LHCN-M2 (cell line): ENCODE measurements at regions not wholly inside any gene's neighbourhood (a gene's known extent, or its start where the extent isn't known, plus 50 kb on each side); places are given as distances from the start of the nearest gene placed in this dataset.
"Not testable (repeated sequence)": the region's sequence is repeated elsewhere in the genome, so short reads cannot be mapped to it uniquely, and the experiment has no call there.

ENCODE experiments used
- DNase-seq: peaks from one replicate; pipeline ENCODE4 v3.0.0-alpha.2; 2012; ENCODE audit warnings: low read depth

DNA sequence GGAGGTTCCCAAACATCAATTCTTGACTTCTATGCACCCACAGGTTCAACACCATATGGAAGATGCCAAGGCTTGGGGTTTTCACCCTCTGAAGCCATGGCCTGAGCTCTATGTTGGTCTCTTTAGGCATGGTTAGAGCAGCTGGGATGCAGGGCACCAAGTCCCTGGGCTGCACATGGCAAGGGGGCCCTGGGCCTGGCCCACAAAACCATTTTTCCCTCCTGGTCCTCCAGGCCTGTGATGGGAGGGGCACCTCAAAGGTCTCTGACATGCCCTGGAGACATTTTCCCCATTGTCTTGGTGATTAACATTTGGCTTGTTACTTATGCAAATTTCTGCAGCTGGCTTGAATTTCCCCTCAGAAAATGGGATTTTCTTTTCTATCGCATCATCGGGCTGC, 480.5 kb upstream of the IRAK1BP1 start:
- not testable (repeated sequence) for DNase-seq

DNA sequence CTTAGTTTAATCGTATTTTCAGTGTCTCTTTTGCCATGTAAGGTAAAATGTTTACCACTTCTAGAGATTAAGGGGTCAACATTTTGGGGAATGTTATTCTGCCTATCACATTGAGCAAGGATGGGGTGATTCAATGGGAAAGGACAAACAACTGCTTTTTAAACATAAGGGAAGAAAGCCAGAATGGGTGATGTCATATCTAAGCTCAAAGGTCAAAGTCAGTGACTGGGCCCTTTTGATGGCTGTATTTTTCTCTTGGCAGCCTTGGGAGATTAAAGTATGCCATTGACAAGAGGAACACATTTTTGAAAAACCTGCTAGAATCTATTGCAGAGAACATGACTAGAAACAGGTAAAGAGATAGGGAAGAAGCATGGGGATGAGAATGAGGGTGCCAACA, 477.3 kb upstream of the IRAK1BP1 start:
- DNase-seq: peak; percentile 6

DNA sequence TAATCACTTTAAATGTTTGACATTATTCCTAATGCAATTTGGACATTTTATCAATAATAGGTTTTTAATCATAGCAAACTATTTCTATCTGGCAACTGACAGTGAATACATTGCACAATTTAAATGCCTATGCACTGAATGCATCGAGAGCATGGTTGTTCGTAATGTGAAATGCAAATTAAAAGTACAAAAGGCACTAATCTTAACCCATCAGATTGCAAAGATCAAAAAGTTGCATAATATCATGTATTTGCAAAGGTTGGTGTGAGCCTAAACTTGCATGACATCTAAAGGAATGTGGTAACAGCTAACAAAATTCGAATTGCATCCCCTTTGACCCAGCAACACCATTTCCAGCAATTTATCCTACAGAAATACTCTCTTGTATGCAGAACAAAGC, 469.9 kb upstream of the IRAK1BP1 start:
- no peak for DNase-seq

DNA sequence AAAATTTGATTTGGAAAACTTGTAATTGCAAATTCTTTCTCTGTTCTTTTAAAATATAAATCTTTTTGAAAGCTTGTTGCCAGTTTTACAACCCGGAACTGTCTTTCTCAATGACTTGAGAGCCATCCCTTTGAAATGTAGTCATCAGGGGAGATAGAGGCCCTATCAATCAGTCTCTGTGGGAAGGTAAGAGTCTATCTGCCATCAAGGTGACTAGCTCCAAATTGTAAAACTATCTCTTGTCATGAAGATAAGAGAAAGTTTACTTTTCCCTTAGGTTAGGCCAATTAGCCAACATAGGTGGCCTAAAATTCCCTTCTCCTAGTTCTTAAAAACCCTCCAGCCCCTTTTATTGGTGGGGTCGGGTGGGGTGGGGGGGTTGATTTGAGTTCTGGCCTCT, 469.1 kb upstream of the IRAK1BP1 start:
- DNase-seq: no peak

DNA sequence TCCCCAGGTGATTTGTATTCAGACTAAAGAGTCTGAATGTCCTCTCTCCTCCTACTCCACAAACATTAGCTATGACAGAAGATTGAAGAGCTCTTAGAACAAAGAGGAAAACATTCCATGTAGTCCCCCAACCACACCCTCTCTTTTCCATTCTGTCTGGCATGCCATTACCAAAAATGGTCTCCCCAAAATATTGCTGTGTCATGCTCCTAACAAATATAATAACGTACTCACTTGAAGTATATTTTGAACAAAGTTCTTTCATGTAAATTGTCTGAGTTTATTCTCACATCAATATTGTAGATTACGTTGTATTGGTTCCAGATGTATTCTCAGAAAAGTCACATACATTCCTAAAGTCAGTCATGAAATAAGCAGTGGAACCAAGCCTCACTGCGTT, 467.3 kb upstream of the IRAK1BP1 start:
- DNase-seq: no peak

DNA sequence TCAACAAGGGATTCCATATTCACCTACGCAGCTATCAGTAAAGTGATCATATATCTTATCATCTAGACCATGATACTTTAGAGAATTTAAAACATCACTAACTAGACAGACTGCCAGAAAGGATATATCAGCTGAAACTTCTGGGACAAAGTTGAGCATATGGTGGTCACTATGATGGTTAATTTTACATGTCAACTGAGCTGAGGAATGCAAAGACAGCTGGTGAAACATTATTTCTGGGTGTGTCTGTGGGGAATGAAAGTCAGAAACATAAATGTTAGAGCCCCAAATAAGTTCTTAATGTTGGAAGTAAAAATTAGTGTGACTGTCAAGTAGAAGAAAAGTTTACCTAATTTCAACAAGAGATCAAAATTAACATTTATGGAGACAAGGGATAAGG, 440.0 kb upstream of the IRAK1BP1 start:
- DNase-seq: peak; percentile 71

DNA sequence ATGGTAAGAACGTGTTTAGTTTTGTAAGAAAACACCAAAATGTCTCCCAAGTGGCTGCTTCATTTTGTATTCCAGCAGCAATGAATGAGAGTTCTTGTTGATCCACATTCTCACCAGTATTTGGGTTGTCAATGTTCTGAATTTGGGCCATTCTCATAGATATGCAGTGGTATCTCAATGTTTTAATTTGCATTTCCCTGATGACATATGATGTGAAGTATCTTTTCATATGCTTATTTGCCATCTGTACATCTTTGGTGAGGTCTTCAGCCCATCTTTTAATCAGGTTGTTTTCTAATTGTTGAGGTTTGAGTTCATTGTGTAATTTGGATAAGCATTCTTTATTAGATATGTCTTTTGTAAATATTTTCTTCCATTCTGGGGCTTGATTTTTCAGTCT, 436.8 kb upstream of the IRAK1BP1 start:
- DNase-seq: no peak

DNA sequence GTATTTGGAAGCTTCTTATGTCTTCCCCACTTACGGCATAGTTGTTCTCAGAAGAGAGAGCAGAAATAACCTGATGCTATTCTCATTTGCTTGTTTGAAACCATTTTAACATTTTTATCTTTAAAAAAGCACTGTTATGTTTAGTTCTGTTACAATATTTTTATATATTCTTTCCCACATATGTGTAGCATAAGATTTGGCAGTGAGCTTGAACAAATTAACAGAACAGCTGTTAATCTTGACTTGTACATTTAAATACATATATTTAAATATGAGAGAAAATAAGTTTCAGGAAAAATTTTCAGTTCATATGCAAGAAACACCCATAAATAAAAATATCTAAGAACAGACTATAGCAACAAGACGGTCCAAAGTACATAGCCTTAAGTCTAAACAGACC, 431.7 kb upstream of the IRAK1BP1 start:
- no peak for DNase-seq

DNA sequence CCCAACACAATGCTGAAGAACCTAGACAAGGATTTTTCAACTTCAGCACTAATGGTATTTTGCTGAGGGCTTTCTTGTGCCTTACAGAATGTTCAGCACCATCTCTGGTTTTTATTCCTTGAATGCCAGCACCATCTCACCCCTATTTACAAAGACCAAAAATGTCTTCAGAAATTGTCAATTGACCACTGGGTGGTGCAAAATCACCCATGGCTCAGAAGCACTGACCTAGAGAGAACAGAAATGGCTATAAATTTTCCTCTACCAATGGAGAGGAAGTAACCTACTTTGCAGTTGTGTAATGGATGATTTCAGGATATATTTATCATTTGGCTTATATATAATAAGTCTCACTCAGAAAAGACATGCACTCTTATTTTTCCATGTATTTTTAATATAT, 431.0 kb upstream of the IRAK1BP1 start:
- DNase-seq: peak; percentile 46

DNA sequence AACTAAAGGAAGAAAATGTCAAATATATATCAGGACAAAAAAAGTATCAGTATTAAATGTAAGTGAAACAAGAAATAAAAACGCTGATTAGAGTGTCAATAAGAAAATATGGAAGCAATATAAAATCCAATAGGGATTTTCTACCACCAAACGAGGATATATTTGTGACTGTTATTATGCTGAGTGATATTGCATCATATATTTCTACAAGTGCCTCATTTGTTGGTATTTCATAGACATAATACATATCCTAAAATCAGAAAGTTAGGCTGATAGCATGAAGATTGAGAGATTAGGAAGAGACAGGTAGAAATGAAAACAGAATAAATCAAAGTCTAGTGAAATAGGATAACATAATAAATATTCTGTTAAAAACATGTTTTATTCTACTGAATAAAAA, 429.2 kb upstream of the IRAK1BP1 start:
- no peak for DNase-seq

DNA sequence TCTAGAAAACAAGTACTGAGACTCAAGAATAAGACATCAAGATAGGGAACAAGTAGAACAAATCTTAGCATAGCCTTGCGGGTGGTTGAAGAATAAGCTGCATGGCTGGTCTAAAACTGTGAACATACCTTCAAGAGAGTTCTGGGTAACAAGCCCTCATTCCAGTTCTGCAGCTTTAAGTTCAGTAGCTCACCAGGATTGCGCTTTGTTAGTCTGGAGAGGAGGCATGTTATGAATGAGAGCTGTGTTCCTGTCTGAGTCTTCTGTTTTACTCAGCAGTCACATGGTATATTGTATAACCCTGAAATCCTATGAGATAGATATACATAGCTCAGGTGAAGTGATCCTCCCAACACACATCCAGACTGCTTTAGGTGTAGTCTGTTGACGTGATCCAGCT, 406.6 kb upstream of the IRAK1BP1 start:
- DNase-seq: no peak

DNA sequence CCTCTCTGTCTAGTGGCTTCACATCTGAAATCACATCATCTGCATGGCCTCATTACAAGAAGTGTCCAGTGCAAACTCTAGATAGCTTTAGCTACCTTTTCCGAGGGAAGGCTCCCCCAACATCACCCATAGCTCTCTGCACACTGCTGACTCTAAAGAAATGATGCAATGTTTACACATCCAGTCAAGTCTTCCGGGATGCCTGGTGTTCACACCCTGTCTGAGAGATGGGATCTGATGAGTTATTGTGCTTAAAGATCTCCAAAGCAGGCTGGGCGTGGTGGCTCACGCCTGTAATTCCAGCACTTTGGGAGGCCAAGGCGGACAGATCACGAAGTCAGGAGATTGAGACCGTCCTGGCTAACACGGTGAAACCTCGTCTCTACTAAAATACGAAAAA, 404.6 kb upstream of the IRAK1BP1 start:
- DNase-seq: no peak

DNA sequence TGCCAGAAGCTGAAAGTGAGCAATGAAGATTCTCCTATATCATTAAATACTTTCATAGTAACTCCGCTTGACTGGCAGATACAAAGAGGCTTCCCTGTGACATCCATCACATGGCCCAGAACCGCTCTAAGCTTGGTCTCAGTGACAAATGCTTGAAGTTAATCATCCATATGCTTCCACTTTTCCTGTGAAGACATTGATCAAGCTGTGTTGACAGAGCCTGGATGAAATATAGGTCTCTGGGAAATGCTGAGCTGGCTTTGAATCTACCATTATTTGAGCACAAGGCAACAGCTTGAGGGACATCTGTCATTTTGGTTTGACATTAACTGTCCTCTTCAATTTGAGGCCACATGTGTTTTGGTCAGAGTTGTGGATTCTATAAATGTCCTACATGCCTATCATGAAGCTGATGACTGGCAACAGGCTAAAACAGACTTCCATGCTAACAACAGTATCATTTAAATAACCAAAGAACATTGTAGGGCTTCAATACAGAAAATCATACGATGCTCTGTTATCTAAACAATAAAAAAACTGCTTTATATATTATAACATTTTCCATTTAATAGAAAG, 402.2 kb upstream of the IRAK1BP1 start:
- DNase-seq: no peak

DNA sequence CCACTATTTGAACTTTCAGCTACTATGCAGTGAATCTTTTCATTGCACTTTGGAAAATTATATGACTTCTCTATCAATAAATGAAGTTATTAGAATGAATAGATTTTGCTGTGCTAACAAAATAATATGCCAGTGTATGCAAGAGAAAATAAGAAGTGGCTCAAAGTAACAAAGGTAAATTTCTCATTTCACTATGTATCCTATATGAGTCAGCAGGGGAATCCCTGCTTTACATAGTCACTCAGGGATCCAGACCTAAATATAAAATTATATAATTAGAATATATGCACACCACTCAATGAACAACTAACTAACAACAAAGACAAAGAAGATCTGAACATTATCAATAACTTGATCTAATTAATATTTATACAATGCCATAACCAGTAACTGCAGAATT, 390.8 kb upstream of the IRAK1BP1 start:
- no peak for DNase-seq

DNA sequence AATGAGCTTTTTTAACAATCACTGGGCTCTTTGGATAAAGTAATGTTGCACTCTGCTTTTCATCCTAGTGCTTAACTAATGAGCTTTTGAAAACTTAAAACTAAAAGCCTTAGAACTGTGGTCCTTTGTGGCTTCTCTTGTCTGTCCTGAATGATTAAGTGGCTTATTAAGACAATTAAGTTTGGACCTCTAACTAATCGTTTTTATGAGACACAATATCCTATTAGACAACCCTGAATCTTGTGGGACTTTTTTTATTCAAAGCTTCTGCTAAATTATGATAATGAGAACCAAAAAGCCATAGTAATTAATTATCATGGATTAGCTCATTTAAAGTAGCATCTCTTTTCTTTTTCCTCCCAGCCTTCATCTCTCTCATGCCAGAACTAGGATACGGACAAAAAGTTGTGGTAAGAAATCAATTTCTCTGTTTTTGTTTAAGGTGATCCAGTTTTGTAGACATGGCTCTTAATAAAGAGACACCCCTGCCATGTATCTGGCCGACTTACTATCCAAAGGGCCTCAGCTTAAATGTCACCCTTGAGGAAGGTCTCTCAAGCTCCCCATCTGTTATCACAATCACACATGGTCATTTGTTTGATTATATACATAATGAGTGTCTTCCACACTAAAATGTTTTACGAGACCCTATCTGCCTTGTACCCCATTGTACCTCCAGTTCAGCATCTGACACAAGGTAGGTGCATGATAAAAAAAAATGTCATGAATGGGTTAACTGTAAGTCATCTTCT, 384.4 kb upstream of the IRAK1BP1 start:
- no peak for DNase-seq

DNA sequence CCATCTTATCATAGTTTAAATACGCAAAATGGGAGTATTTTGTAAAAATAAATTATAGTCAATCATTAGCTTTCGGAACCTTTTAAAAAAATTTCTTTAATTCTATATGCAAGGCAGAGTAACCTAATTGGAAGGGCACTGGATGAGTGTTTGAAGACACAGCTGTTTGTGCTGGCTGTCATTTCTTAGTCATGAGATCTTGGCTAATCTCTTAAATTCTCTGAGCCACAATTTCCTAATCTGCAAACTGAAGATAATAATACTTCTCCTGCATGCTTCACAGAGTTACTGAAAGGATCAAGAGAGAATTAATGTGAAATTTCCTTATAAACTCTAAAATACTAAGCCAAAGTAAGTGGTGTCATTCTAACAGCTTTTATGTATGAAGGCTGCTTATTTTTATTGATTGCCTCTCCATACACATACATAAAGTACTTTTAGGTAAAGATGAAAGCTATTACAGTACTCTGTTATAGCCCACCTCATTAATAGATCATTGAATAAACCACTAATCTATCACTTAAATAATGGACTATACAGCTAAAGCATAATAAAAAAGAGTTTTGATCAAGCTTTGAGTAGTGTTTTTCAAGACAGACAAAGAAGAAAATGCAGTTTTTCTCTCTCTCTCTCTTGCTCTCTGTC, 383.7 kb upstream of the IRAK1BP1 start:
- DNase-seq: peak; percentile 73

DNA sequence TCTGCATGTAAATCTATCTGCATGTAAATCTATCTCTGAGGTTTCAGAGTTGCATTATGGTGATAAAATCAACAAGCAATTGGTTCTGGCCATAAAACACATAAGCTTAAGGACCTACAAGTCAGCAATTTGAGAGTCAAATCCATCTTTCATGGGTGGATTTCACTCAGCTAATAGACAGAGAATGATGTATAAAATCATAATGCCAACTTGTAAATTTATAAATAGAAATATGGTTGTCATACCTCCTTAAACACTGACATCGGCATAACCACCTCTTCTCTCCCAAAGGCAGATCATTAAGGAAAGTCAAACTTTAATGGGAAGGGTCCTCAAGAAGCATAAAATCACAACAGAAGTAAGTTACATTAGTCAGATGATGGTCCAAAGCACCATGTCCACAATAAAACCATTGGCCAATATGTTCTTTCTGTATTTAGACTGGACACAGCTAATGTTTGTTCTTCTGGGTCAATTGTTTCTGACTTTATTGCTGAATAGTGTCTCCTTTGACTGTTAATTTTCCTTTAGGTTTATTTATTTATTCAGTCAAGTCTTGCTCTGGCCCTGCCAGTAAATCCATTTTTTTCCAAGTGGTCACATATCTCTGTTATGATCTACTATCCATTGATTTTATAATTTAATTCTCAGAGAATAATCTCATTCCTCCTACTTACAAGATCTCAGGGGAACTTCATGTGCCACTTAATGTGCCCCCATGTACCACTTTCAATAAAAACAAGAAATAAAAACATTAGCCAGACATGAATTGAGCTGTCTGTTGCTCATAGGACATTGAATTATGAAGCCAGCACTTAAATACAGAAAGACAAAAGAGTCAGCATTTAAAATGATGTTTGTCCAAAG, 382.9 kb upstream of the IRAK1BP1 start:
- DNase-seq: no peak

DNA sequence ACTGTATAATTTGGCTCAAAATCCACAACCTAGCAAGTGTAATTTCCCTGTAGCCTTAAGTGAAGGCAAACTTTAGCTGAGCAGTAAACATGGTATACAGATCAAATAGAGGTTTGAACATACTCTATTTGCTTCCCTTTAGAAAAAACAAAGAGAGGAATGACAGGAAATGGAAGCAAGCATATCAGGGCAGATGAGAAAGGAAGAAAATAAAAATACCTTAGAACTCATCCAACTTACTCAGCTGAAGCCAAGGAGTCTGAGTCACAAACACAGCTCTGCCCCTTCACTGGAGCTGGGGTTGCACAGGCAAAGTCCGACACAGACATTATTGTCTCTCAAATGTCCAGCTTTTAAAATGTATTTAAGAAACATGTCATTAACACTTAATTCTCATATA, 379.9 kb upstream of the IRAK1BP1 start:
- DNase-seq: peak; percentile 25

DNA sequence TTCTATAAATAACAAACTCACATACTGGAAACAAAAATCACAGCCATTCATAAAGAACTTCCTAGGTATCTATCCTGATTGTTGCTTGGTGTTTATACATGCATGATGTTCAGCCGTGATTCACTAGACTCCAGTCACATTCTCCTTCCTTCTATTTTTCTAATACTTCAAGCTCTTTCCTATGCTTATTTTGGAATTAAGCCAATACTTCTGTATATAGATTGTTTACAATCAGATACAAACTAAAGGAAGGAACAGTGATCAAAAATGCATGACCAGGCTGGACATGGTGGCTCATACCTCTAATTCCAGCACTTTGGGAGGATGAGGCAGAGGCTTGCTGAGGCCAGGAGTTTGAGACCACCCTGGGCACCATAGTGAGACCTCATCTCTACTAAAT, 377.5 kb upstream of the IRAK1BP1 start:
- DNase-seq: no peak

DNA sequence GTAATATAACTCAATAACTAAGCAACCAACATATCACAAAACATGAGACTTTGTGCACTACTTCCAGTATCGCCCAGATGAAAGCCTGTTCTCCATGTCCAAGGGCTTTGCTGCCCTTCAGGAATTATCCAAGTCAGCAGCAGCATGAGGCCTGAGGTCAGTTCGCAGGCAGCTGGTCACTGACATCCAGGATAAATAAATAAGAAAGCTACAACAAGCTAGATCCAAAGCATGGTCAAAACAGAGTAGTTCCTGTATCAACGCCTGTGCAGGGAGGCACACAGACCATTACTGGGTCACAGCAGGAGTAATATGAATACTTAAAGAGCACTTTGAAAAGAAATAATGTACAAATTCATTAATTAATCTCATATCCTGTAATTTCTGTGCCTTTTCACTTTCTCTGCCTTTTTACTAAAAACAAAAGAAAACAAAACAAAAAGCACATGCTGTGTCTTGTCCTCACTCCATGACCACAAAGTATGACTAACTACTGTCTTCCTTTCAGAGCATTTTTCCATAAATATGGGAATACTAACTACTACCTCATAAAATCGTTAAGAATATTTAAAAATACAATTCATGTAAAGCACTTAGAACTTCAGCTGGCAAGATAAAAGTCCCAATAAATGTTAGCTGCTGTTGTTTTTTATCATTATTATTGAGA, 374.9 kb upstream of the IRAK1BP1 start:
- peak; percentile 81 for DNase-seq

DNA sequence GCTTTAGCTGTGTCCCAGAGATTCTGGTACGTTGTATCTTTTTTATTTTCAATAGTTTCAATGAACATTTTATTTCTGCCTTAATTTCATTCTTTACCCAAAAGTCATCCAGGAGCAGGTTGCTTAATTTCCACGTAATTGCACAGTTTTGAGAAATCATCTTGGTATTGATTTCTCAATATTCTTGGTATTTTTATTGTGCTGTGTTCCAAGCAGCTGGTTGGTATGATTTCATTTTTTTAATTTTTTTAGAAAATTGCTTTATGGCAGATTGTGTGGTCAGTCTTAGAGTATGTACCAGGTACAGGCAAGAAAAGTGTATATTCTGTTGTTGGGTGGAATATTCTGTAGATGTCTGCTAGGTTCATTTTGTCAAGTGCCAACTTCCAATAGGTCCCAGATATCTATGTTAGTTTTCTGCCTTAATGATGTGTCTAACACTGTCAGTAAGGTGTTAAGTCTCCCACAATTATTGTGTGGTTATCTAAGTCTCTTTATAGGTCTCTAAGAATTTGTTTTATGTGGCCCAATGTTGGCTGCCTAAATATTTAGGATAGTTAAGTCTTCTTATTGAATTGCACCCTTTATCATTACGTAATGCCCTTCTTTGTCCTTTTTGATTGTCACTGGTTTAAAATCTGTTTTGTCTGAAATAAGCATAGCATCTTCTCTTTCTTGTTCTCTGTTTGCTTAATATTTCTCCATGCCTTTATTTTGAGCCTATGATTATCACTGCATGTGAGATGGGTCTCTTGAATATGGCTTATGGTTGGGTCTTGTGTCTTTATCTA, 366.9 kb upstream of the IRAK1BP1 start:
- no peak for DNase-seq
